Ascending aorta (tissue), 2 donors: ENCODE measurements at regions not wholly inside any gene's neighbourhood (a gene's known extent, or its start where the extent isn't known, plus 50 kb on each side); places are given as distances from the start of the nearest gene placed in this dataset.

Experiments
- DNase-seq, 2 donors: peaks; one replicate each; pipeline ENCODE4 v3.0.0-alpha.2; 2019; ENCODE audit warnings: low spot score in 2 of 2
- H3K27ac ChIP-seq, 2 donors: fragments of 200-600 bp; sonication (generic); one replicate each; pipeline ENCODE4 v1.5.1; 2016 to 2017; ENCODE audit warnings: mild to moderate bottlenecking in 1 of 2
- H3K27me3 ChIP-seq: fragments of 200-600 bp; sonication (generic); one replicate; pipeline ENCODE4 v1.5.1; 2017
- H3K36me3 ChIP-seq, 2 donors: fragments of 200-600 bp; sonication (generic); one replicate each; pipeline ENCODE4 v1.5.1; 2016
- H3K4me1 ChIP-seq, 2 donors: fragments of 200-600 bp; sonication (generic); one replicate each; pipeline ENCODE4 v1.5.1; 2016 to 2017; ENCODE audit warnings: mild to moderate bottlenecking in 1 of 2
- H3K4me3 ChIP-seq, 2 donors: fragments of 200-600 bp; sonication (generic); one replicate each; pipeline ENCODE4 v1.5.1; 2016 to 2017; ENCODE audit warnings: mild to moderate bottlenecking in 1 of 2
- H3K9me3 ChIP-seq, 2 donors: fragments of 200-600 bp; sonication (generic); one replicate each; pipeline ENCODE4 v1.5.1; 2016
- intact Hi-C: fragments of 100-400 bp; cut with DNase I; formaldehyde crosslinking; loops from one replicate; pipeline ENCODE4 v1.15.1; 2023
- TF ChIP-seq, protein P1 (sequence below), 3 experiments: fragments of 200-600 bp in 2 of 3; fragments of 450-650 bp in 1 of 3; sonication (generic) in 2 of 3; IDR thresholded peaks; one replicate each; pipeline ENCODE4 v1.5.1; 2016 to 2019; ENCODE audit warnings: antibody characterized with exemption in 3 of 3, mild to moderate bottlenecking in 1 of 3, moderate library complexity in 1 of 3

GRCh38 chr21:23507501-23507900 is 2099.8 kb downstream of the MRPL39 start:
- DNase-seq, result no peak
- no peaks in the 10 kb centered on the region for H3K27me3 ChIP-seq
- intact Hi-C loops, result no loop called here
- TF ChIP-seq, protein P1, sequence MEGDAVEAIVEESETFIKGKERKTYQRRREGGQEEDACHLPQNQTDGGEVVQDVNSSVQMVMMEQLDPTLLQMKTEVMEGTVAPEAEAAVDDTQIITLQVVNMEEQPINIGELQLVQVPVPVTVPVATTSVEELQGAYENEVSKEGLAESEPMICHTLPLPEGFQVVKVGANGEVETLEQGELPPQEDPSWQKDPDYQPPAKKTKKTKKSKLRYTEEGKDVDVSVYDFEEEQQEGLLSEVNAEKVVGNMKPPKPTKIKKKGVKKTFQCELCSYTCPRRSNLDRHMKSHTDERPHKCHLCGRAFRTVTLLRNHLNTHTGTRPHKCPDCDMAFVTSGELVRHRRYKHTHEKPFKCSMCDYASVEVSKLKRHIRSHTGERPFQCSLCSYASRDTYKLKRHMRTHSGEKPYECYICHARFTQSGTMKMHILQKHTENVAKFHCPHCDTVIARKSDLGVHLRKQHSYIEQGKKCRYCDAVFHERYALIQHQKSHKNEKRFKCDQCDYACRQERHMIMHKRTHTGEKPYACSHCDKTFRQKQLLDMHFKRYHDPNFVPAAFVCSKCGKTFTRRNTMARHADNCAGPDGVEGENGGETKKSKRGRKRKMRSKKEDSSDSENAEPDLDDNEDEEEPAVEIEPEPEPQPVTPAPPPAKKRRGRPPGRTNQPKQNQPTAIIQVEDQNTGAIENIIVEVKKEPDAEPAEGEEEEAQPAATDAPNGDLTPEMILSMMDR (IDR thresholded peaks at IDR 0.05), result no peak
- no peaks in the 10 kb centered on the region for H3K36me3 ChIP-seq
- H3K27ac ChIP-seq, result no peak overlapping the region
- H3K9me3 ChIP-seq, result no peaks in the 10 kb centered on the region
- no peaks in the 10 kb centered on the region for H3K4me1 ChIP-seq
- no peak overlapping the region for H3K4me3 ChIP-seq

- TF ChIP-seq, protein P1 (IDR thresholded peaks at IDR 0.05), result no peak
- Histone ChIP-seq H3K27me3 (no peaks in the 10 kb centered on the region), H3K4me1 (no peaks in the 10 kb centered on the region), H3K4me3 (no peak overlapping the region), H3K27ac (no peak overlapping the region), H3K9me3 (no peaks in the 10 kb centered on the region), H3K36me3 (no peaks in the 10 kb centered on the region)
- DNase-seq, result no peak
- intact Hi-C loops, result no loop called here
These were observed 2110.6 kb downstream of the MRPL39 start for GRCh38 chr21:23496729-23497128.

DNA sequence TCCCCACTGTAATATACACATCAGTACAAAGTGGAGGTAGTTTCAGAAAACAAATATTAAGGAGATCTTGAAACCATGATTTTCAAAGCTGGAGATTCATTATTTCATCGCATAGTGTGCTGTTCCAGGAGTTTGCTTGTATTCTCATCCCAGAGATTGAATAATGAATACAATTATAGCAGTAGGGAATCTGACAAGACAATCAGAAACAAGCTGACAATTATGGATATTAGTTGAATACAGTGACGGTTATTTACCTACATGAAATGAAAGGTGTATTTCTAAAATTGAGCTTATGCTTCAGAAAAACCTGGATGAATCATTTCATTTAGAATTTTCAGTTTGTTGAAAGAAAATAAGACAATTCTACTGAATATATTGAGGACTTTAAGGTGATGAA is 2119.0 kb downstream of the MRPL39 start:
- Histone ChIP-seq H3K27ac (no peak overlapping the region), H3K9me3 (no peaks in the 10 kb centered on the region), H3K4me1 (no peaks in the 10 kb centered on the region), H3K27me3 (no peaks in the 10 kb centered on the region), H3K4me3 (no peak overlapping the region), H3K36me3 (no peaks in the 10 kb centered on the region)
- intact Hi-C loops, result no loop called here
- TF ChIP-seq, protein P1 (IDR thresholded peaks at IDR 0.05), result no peak
- DNase-seq, result no peak

DNA sequence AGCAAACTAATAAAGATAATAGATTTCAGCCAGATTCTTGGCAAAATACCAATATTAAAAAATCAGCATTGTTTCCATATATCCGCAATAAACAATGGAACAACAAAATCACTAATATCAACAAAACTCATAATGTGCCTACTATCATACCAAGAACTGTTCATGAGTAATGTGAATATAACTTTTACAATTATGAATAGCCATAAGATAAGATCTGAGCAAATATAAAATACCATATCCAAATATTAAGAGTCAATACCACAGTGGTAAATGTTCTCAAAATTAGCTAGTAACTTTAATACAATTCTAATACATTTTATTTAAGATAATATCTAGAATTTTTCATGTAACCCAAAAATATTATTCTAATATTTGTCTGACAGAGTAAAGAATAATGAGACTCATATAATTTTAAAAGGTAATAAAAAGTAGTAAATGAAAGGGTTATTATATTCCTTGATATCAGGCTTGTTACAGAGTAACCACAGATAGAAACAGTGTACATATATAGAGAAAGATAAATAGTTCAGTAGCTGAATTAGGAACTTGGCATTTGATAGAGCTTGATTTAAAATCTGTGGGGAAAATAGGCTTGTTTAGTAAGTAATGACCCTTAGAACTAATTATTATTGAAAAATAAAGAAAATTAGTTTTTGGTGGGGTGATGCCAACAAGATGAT is 2126.6 kb downstream of the MRPL39 start:
- Histone ChIP-seq H3K4me1 (no peaks in the 10 kb centered on the region), H3K36me3 (no peaks in the 10 kb centered on the region), H3K9me3 (no peaks in the 10 kb centered on the region), H3K27ac (no peak overlapping the region), H3K4me3 (no peak overlapping the region), H3K27me3 (no peaks in the 10 kb centered on the region)
- DNase-seq, result no peak
- TF ChIP-seq, protein P1 (IDR thresholded peaks at IDR 0.05), result no peak
- intact Hi-C loops, result no loop called here

GRCh38 chr21:23478381-23478780 is 2128.9 kb downstream of the MRPL39 start:
- no peaks in the 10 kb centered on the region for H3K4me1 ChIP-seq
- no peak overlapping the region for H3K4me3 ChIP-seq
- H3K27ac ChIP-seq, result no peak overlapping the region
- DNase-seq, result no peak
- TF ChIP-seq, protein P1 (IDR thresholded peaks at IDR 0.05), result no peak
- no peaks in the 10 kb centered on the region for H3K27me3 ChIP-seq
- no peaks in the 10 kb centered on the region for H3K9me3 ChIP-seq
- no peaks in the 10 kb centered on the region for H3K36me3 ChIP-seq
- intact Hi-C loops, result no loop called here
